ENCODE measurements at regions not wholly inside any gene's neighbourhood (a gene's known extent, or its start where the extent isn't known, plus 50 kb on each side); places are given as distances from the start of the nearest gene placed in this dataset.

- no peak overlapping the region for H3K4me3 ChIP-seq (ENCODE audit: low read length)
These were observed 256.7 kb upstream of the LYZL1 start for GRCh38 chr10:29032169-29032568.

GRCh38 chr10:29033311-29033940 is 255.4 kb upstream of the LYZL1 start:
- no peak overlapping the region for H3K9ac ChIP-seq (ENCODE audit: low read length)
- H3K27me3 ChIP-seq (ENCODE audit: control insufficient read depth, insufficient read depth, low read length): no peaks in the 10 kb centered on the region
- no peak overlapping the region for H3K27ac ChIP-seq (ENCODE audit: low read length)
- H3K36me3 ChIP-seq (ENCODE audit: control insufficient read depth, low read depth, low read length): no peaks in the 10 kb centered on the region
- H3K4me3 ChIP-seq (ENCODE audit: low read length): no peak overlapping the region
- H3K4me1 ChIP-seq (ENCODE audit: control insufficient read depth, low read depth, low read length): no peaks in the 10 kb centered on the region
- H3K9me3 ChIP-seq (ENCODE audit: control insufficient read depth, low read depth, low read length): no peaks in the 10 kb centered on the region

More at GRCh38 chr10:29032169-29032568, 256.7 kb upstream of the LYZL1 start:
- no peaks in the 10 kb centered on the region for H3K4me1 ChIP-seq (ENCODE audit: control insufficient read depth, low read depth, low read length)
- no peaks in the 10 kb centered on the region for H3K27me3 ChIP-seq (ENCODE audit: control insufficient read depth, insufficient read depth, low read length)
- H3K9ac ChIP-seq (ENCODE audit: low read length): no peak overlapping the region
- H3K9me3 ChIP-seq (ENCODE audit: control insufficient read depth, low read depth, low read length): no peaks in the 10 kb centered on the region
- H3K36me3 ChIP-seq (ENCODE audit: control insufficient read depth, low read depth, low read length): no peaks in the 10 kb centered on the region
- no peak overlapping the region for H3K27ac ChIP-seq (ENCODE audit: low read length)

- Histone ChIP-seq H3K27ac (ENCODE audit: low read length) (no peak overlapping the region), H3K4me3 (ENCODE audit: low read length) (no peak overlapping the region), H3K4me1 (ENCODE audit: control insufficient read depth, low read depth, low read length) (no peaks in the 10 kb centered on the region), H3K27me3 (ENCODE audit: control insufficient read depth, insufficient read depth, low read length) (no peaks in the 10 kb centered on the region), H3K9ac (ENCODE audit: low read length) (no peak overlapping the region), H3K36me3 (ENCODE audit: control insufficient read depth, low read depth, low read length) (no peaks in the 10 kb centered on the region), H3K9me3 (ENCODE audit: control insufficient read depth, low read depth, low read length) (no peaks in the 10 kb centered on the region)
These were observed 254.3 kb upstream of the LYZL1 start for GRCh38 chr10:29034592-29034991.

- Histone ChIP-seq H3K9ac (ENCODE audit: low read length) (no peak overlapping the region), H3K27me3 (ENCODE audit: control insufficient read depth, insufficient read depth, low read length) (no peaks in the 10 kb centered on the region), H3K36me3 (ENCODE audit: control insufficient read depth, low read depth, low read length) (no peaks in the 10 kb centered on the region), H3K9me3 (ENCODE audit: control insufficient read depth, low read depth, low read length) (no peaks in the 10 kb centered on the region), H3K27ac (ENCODE audit: low read length) (no peak overlapping the region), H3K4me3 (ENCODE audit: low read length) (no peak overlapping the region), H3K4me1 (ENCODE audit: control insufficient read depth, low read depth, low read length) (no peaks in the 10 kb centered on the region)
These were observed 253.1 kb upstream of the LYZL1 start for GRCh38 chr10:29035721-29036120.

- H3K9me3 ChIP-seq (ENCODE audit: control insufficient read depth, low read depth, low read length): no peaks in the 10 kb centered on the region
- no peaks in the 10 kb centered on the region for H3K27me3 ChIP-seq (ENCODE audit: control insufficient read depth, insufficient read depth, low read length)
- no peak overlapping the region for H3K9ac ChIP-seq (ENCODE audit: low read length)
- H3K27ac ChIP-seq (ENCODE audit: low read length): no peak overlapping the region
- no peak overlapping the region for H3K4me3 ChIP-seq (ENCODE audit: low read length)
- H3K36me3 ChIP-seq (ENCODE audit: control insufficient read depth, low read depth, low read length): no peaks in the 10 kb centered on the region
- H3K4me1 ChIP-seq (ENCODE audit: control insufficient read depth, low read depth, low read length): no peaks in the 10 kb centered on the region
These were observed 251.3 kb upstream of the LYZL1 start for GRCh38 chr10:29037348-29038113.

- Histone ChIP-seq H3K9ac (ENCODE audit: low read length) (no peak overlapping the region), H3K4me3 (ENCODE audit: low read length) (no peak overlapping the region), H3K36me3 (ENCODE audit: control insufficient read depth, low read depth, low read length) (no peaks in the 10 kb centered on the region), H3K27ac (ENCODE audit: low read length) (no peak overlapping the region), H3K9me3 (ENCODE audit: control insufficient read depth, low read depth, low read length) (no peaks in the 10 kb centered on the region), H3K27me3 (ENCODE audit: control insufficient read depth, insufficient read depth, low read length) (no peaks in the 10 kb centered on the region), H3K4me1 (ENCODE audit: control insufficient read depth, low read depth, low read length) (no peaks in the 10 kb centered on the region)
These were observed 249.8 kb upstream of the LYZL1 start for GRCh38 chr10:29039091-29039490.

GRCh38 chr10:29039677-29040189 is 249.1 kb upstream of the LYZL1 start:
- H3K36me3 ChIP-seq (ENCODE audit: control insufficient read depth, low read depth, low read length): no peaks in the 10 kb centered on the region
- H3K9ac ChIP-seq (ENCODE audit: low read length): no peak overlapping the region
- H3K4me1 ChIP-seq (ENCODE audit: control insufficient read depth, low read depth, low read length): no peaks in the 10 kb centered on the region
- H3K4me3 ChIP-seq (ENCODE audit: low read length): no peak overlapping the region
- no peak overlapping the region for H3K27ac ChIP-seq (ENCODE audit: low read length)
- no peaks in the 10 kb centered on the region for H3K9me3 ChIP-seq (ENCODE audit: control insufficient read depth, low read depth, low read length)
- no peaks in the 10 kb centered on the region for H3K27me3 ChIP-seq (ENCODE audit: control insufficient read depth, insufficient read depth, low read length)

GRCh38 chr10:29041616-29042015 is 247.3 kb upstream of the LYZL1 start:
- no peak overlapping the region for H3K4me3 ChIP-seq (ENCODE audit: low read length)
- H3K4me1 ChIP-seq (ENCODE audit: control insufficient read depth, low read depth, low read length): no peaks in the 10 kb centered on the region
- no peaks in the 10 kb centered on the region for H3K9me3 ChIP-seq (ENCODE audit: control insufficient read depth, low read depth, low read length)
- H3K27ac ChIP-seq (ENCODE audit: low read length): no peak overlapping the region
- H3K36me3 ChIP-seq (ENCODE audit: control insufficient read depth, low read depth, low read length): no peaks in the 10 kb centered on the region
- no peaks in the 10 kb centered on the region for H3K27me3 ChIP-seq (ENCODE audit: control insufficient read depth, insufficient read depth, low read length)
- H3K9ac ChIP-seq (ENCODE audit: low read length): no peak overlapping the region

- H3K27ac ChIP-seq (ENCODE audit: low read length): no peak overlapping the region
- H3K27me3 ChIP-seq (ENCODE audit: control insufficient read depth, insufficient read depth, low read length): no peaks in the 10 kb centered on the region
- H3K9ac ChIP-seq (ENCODE audit: low read length): no peak overlapping the region
- H3K9me3 ChIP-seq (ENCODE audit: control insufficient read depth, low read depth, low read length): no peaks in the 10 kb centered on the region
- H3K4me3 ChIP-seq (ENCODE audit: low read length): no peak overlapping the region
- no peaks in the 10 kb centered on the region for H3K4me1 ChIP-seq (ENCODE audit: control insufficient read depth, low read depth, low read length)
- H3K36me3 ChIP-seq (ENCODE audit: control insufficient read depth, low read depth, low read length): no peaks in the 10 kb centered on the region
These were observed 240.4 kb upstream of the LYZL1 start for GRCh38 chr10:29048506-29048905.

- Histone ChIP-seq H3K4me1 (ENCODE audit: control insufficient read depth, low read depth, low read length) (no peaks in the 10 kb centered on the region), H3K36me3 (ENCODE audit: control insufficient read depth, low read depth, low read length) (no peaks in the 10 kb centered on the region), H3K9ac (ENCODE audit: low read length) (no peak overlapping the region), H3K27ac (ENCODE audit: low read length) (no peak overlapping the region), H3K9me3 (ENCODE audit: control insufficient read depth, low read depth, low read length) (no peaks in the 10 kb centered on the region), H3K4me3 (ENCODE audit: low read length) (no peak overlapping the region), H3K27me3 (ENCODE audit: control insufficient read depth, insufficient read depth, low read length) (no peaks in the 10 kb centered on the region)
These were observed 238.8 kb upstream of the LYZL1 start for GRCh38 chr10:29050081-29050480.

GRCh38 chr10:29055101-29055500 is 233.8 kb upstream of the LYZL1 start:
- no peaks in the 10 kb centered on the region for H3K27me3 ChIP-seq (ENCODE audit: control insufficient read depth, insufficient read depth, low read length)
- H3K9ac ChIP-seq (ENCODE audit: low read length): no peak overlapping the region
- no peak overlapping the region for H3K4me3 ChIP-seq (ENCODE audit: low read length)
- no peak overlapping the region for H3K27ac ChIP-seq (ENCODE audit: low read length)
- H3K4me1 ChIP-seq (ENCODE audit: control insufficient read depth, low read depth, low read length): peaks cover 11% of the 10 kb centered on the region
- H3K36me3 ChIP-seq (ENCODE audit: control insufficient read depth, low read depth, low read length): no peaks in the 10 kb centered on the region
- H3K9me3 ChIP-seq (ENCODE audit: control insufficient read depth, low read depth, low read length): no peaks in the 10 kb centered on the region

- no peaks in the 10 kb centered on the region for H3K9me3 ChIP-seq (ENCODE audit: control insufficient read depth, low read depth, low read length)
- no peak overlapping the region for H3K9ac ChIP-seq (ENCODE audit: low read length)
- H3K27me3 ChIP-seq (ENCODE audit: control insufficient read depth, insufficient read depth, low read length): no peaks in the 10 kb centered on the region
- H3K27ac ChIP-seq (ENCODE audit: low read length): no peak overlapping the region
- no peak overlapping the region for H3K4me3 ChIP-seq (ENCODE audit: low read length)
- no peaks in the 10 kb centered on the region for H3K36me3 ChIP-seq (ENCODE audit: control insufficient read depth, low read depth, low read length)
- H3K4me1 ChIP-seq (ENCODE audit: control insufficient read depth, low read depth, low read length): peaks cover 11% of the 10 kb centered on the region
These were observed 232.1 kb upstream of the LYZL1 start for GRCh38 chr10:29056729-29057128.

All from iPS-18a (cell line).